HG03558 (cell line): ENCODE measurements at regions not wholly inside any gene's neighbourhood (a gene's known extent, or its start where the extent isn't known, plus 50 kb on each side); places are given as distances from the start of the nearest gene placed in this dataset.
"Not testable (repeated sequence)": the region's sequence is repeated elsewhere in the genome, so short reads cannot be mapped to it uniquely, and the experiment has no call there.

ENCODE experiments used
- ATAC-seq: cut with Tn5 transposase; IDR thresholded peaks from one replicate; pipeline ENCODE4 v1.9.1; 2021; ENCODE audit warnings: moderate number of reproducible peaks; ENCODE audit not compliant: unreplicated experiment; ENCODE audit errors: extremely low read depth

DNA sequence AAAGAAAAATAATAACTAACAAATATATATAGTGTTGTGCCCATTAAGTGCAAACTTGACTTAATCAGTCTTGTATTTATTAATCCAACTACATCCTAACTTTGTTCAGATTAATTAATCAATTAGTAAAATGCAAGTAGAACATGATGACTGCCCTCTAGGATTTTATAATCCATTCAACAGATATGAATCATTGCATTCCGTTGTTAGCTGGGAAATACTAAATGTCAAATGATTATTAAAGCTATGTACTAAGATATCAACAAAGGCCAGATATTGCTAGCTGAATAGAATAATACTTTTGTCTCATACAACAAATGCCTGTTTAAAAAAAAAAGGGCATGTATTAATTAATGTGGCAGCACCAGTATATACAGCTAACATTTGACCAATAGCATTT is 1366.3 kb downstream of the STIM2 start:
- ATAC-seq = no peak

DNA sequence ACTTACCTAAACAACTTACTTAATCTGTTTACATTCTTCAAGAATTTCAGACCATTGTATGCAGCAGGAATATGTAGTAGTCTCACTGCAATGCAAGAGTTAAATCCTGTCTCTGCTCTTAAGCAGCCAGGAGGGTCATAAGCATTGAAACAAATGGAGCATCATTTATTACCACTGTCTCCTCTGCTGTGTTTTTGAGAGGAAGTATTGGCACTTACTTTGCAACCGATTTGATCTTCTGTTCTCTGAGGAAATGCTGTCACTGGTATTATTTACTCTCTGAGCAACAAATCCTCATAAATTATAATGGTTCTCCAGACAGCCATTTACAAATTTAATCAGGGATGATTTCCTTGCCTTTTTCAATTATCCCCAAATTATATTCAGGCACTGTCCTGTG is 1367.1 kb downstream of the STIM2 start:
- ATAC-seq = no peak

DNA sequence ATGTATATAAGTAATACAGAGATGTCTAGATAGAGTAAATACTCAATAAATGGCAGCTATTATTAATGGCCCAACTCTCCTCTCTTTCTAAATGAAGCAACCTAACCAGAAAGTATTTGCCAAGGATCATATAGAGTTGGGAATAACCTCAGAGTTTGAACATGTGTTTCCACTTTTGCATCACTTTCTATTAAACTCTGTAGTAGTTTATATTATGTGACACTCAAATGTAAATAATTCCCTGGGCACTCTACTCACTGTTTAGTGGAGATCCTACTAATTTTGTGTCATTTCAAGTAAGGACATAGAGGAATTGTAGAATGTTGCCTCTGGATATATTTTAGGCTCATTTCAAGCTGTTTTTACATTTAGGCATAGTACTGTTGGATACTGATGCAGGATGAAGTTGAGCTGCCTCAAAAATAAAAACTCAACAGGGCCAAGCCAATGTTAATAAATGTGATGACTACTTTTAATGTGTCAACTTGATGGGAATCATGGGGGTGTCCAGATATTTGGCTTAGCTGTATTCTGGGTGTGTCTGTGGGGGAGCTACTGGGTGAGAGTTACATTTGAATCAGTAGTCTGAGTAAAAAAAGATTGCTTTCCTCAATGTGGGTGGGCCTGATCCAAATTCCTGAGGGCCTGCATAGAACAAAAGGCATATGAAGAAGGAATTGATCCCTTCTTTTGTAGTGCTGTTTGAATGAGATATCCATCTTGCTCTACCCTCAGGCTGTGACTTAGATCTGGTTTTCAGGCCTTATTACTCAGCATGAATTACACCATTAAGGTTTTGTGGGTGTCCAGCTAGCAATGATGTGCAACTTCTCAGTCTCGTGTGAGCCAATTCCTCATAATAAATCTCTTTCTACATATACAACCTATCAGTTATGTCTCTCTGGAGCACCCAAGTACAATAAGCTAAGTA is 1368.2 kb downstream of the STIM2 start:
- no peak for ATAC-seq

DNA sequence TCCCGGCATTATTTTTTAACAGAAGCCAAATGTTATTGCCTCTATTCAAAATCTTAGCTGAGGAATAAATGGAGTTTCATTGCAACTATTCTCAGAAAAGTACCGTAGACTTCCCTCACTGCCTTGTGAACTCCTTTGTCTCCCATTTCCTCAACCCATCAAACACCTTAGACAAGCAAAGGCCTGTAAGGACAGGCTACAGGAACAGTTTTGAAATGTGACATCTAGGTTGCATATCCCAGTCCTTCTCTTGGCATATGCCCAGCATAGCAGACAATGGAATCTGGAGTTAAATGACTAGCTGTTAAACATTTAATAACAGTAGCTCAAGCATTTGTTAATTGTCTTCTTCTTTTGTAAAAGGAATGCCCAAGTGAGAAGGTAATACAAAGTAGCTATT is 1371.7 kb downstream of the STIM2 start:
- ATAC-seq = no peak

DNA sequence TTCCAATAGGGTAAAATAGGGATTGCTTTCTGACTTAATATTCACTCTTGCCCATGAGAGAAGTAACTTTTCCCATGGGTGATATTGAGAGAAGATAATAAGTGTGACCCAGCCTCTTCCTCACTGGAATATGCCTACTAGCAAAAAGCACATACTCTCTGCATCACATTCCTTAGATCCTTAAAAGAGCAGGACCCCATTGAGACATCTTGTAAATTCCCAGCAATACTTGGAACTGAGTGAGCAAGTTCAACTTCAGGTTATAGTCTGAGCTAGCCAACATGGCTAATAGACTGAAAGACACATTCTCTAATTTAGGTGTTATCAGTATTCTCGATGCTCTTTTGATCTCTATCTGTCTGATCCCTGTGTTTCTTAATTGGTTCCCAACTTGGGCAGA is 1372.3 kb downstream of the STIM2 start:
- ATAC-seq = no peak

DNA sequence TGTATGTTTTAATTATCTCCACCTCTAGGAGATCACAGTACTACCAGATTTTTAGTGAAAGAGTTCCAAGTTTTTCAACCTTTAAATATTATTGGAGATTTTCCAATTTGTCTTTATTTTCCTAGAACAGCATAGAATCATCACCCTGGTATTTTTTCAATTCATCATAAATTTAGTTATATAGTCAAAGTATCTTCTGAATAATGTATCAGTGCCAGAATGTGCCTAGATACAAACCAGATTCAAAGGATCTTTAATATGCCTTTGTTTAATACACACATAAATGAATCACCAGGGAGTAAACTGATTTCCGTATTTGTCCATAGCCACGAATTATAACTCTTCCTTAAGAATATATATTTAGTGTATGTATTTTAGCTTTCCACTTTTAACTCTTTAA is 1373.1 kb downstream of the STIM2 start:
- ATAC-seq = no peak

DNA sequence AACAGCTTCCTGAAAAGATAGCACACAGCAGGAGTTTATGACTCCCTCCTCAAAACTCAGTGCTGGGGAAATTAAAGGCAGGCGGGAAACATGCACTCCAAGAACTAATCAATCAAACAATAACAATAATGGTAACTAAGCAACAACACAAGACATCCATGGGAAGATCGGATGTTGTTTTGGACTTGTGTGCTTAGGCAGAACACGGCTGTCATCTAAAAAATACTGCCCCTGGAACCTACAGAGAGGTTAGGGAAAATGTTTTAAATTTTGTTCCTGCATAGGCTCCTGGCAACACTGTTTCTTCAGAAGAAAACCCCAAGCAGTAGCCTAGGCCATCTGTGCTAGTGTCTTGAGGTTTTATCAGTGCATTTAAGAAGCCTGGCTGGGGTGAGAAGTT is 1378.2 kb downstream of the STIM2 start:
- ATAC-seq = no peak

DNA sequence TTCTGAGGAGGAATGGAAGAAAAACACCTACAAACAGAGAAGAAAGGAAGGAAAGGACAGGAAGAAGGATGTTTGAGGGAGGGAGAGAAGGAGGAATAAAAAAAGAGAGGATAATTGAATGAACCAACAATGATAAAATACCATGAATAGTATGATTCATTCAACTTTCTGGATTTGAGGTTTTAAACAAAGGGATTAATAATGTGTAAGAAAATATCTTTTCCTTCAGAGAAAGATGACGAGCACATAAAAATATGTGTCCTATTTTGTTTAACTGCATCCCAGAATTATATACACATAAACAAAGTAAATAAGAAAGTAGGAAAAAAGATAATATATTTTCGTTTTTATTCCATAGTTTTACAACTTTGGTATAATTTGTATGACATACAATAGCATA is 1380.4 kb downstream of the STIM2 start:
- ATAC-seq = no peak

DNA sequence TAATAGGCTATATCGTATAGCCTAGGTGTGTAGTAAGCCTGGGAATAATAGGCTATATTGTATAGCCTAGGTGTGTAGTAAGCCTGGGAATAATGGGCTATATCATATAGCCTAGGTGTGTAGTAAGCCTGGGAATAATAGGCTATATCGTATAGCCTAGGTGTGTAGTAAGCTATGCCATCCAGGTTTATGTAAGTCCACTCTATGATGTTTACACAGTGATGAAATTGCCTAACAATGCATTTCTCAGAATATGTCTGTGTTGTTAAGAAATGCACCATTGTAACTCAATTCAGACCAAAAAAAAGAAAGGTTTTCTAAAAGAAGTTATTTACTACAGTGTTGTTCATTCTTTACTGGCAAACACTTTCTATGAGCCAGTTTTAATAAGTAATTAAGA is 1387.2 kb downstream of the STIM2 start:
- no peak for ATAC-seq

DNA sequence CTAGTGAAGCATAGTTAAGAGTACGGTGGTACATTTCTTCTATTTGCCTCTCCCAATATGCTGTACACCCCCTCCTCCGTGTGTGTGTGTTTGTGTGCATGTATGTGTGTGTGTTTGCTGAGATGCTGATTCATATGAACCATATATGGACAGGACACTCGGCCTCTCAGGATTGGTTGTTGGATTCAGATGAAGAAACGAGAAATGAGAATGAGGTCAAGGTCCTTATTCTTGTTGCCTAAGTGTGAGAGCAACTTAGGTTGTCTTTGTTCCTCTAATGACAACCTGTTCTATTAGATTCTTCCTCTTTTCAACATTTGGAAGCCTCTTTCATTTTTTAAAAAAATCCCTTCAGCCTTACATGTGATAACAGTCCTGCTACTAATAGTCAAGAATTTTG is 1387.6 kb downstream of the STIM2 start:
- ATAC-seq = no peak

DNA sequence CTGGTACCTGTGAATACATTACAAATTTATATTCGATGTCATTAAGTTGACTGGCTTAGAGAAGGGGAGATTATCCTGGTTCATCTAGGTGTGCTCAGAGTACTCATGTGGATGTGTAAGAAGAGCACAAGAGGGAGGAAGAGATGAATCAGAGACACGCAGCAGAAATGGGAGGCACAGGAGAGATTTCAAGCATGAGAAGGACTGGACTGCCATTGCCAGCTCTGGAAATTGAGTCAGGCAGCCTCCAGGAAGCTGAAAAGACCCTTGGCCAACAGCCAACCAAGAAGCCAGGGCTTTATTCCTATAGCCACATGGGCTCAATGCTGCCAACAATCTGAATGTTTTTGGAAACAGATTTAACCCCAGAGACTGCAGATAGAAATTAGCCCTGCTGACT is 1390.0 kb downstream of the STIM2 start:
- no peak for ATAC-seq

DNA sequence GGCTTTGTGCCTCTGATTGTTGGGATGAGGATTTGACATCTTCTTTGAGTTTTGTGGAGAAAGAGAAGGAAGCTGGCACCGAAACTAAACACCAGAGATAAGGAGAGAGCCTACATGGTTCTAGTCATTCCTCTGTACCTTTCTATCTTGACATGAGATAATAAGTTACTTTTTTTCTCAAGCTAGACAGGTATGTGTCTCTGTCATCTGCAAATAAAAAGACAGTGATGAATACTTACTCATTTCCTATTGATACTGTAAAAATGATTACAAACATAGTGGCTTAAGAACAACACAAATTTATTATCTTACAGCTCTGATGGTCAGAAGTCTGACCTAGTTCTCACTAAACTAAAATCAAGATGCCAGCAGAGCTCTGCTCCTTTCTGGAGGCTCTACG is 1391.2 kb downstream of the STIM2 start:
- no peak for ATAC-seq

DNA sequence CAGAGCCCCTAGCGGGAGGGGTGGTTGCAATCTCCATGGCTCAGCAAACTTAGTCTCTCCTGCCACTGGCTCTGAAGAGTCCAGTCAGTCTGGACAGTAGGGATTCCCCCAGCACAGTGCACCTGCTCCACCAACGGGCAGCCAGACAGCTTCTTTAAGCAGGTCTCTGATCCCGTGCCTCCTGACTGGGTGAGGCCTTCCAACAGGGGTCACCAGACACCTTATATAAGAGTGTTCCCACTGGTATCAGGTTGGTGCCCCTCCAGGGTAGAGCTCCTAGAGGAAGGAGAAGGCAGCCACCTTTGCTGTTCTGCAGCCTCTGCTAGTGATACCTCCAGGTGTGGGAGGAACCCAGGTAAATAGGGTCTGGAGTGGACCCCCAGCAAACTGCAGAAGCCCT is 1393.4 kb downstream of the STIM2 start:
- ATAC-seq = no peak

DNA sequence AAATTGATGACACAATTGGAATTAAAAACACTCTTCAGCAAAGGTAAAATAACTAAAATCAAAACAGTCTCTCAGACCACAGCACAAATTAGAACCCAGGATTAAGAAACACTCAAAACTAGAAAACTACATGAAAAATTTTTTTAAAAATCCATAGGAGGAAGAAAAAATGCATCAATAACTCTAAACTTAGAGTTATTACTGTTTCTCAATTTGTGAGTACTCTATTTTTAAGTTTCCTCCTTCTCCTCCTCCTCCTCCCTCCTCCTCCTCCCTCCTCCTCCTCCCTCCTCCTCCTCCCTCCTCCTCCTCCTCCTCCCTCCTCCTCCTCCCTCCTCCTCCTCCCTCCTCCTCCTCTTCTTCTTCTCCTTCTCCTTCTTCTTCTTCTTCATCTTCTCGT is 1395.7 kb downstream of the STIM2 start:
- no peak for ATAC-seq

DNA sequence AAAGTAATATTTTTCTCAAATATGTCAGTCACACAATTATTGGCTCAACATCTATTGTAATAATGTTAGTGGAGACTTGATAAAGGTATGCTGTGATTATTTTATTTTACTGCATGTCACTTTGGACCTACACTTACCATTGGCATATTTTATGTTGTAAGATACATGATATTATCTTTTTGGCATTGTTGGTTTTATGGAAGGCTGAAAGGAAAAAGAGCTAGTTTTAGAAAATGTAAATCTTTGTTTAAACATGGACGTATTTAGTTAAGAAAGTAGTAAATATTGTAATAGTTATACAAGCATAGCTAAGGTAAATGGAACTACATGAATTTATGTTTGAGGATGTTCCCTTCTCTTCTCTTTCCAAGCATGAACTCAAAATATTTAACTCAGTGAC is 1399.3 kb downstream of the STIM2 start:
- ATAC-seq = no peak

DNA sequence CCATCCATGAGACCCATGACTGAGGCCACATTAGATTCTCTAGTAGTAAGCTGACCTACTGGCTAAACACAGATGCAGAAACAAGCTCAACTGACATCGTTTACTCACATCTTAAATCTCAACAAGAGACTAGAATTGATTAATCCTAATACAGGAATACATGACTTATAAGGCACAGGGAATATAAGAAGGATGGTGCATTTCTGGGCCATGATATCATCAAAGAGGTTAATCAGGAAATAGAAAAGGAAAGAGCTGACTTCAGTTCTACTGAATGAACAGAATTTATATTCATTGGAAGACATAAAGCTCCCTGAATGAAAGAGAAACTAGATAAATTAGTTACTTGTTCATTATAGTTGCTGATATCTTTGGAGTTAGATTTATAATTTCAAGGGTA is 1406.5 kb downstream of the STIM2 start:
- no peak for ATAC-seq

DNA sequence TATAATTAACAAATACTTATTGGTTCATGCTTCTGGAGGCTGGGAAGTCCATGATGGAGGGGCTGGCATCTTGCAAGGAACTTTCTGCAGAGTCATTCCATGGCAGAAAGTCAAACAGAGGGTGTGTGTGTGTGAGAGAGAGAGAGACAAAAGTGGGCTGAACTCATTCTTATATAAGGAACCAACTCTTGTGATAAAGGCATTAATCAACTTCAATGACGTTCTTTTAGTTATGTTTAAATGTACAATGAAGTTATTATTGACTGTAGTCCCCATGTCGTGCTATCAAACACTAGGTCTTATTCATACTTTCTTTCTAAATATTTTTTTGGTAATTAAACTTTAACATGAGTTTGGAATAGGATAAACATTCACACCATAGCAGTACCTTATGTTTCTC is 1408.8 kb downstream of the STIM2 start:
- no peak for ATAC-seq

DNA sequence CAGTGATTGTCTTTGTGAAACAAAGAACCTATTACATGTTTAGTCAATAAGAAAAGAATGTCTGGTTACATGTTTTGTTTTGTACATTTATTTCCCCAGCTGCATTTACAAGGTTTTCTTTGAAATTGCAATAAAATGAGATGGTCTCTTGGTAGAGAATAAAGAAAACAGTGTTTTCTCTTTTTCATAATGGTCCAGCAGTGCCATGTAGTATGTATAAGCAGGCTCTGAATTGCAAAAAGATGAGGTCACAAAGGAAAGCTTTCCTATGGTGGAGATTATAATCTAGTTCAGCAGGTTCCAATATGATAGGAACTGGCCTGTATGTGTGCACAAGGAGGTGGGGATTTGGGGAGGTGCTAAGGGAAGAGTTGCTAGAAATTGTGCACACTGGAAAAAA is 1417.3 kb downstream of the STIM2 start:
- no peak for ATAC-seq

DNA sequence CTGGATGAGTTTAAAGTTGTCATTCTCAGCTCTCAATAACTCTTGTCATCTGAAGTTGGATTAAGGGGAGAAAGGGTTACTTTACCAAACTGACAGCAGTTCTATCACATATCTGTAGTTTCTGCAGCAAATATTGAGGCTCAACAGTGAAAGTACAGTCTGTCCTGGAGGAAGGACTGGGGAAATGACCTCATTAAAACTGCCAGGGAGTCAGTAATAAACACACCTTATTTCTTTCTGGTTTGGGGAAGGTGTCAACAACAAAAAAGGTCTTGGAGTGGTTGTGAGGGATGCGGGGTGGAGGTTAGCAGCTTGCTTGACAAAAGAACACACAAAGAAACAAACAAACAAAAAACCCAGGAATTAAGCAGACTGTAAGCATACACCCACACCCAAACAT is 1418.0 kb downstream of the STIM2 start:
- ATAC-seq = no peak

DNA sequence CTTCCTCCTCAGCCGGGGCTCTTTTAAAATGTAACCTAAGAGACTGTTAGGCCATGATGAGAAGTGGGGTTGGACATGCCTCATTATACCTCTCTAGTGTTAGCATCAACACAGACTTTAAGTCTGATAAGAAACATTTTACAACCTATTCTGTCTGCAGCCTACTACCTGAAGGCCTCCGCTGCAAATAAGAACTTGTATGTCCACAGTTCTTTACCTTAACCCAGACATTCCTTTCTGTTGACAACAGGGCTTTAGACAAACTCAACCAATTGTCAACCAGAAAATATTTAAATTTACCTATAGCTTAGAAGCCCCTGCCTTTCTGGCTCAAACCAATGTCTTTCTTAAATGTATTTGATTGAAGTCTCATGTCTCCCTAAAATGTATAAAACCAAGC is 1418.6 kb downstream of the STIM2 start:
- ATAC-seq = no peak

DNA sequence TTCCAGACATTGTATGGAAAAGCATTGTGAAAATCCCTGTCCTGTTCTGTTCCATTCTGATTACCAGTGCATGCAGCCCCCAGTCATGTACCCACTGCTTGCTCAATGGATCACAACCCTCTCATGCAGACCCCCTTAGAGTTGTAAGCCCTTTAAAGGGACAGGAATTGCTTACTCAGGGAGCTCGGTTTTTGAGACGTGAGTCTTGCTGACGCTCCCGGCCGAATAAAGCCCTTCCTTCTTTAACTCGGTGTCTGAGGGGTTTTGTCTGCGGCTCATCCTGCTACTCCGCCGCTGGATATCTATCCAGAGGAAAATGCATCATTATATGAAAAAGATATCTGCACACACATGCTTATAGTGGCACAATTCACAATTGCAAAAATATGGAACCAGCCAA is 1425.6 kb downstream of the STIM2 start:
- not testable (repeated sequence) for ATAC-seq

DNA sequence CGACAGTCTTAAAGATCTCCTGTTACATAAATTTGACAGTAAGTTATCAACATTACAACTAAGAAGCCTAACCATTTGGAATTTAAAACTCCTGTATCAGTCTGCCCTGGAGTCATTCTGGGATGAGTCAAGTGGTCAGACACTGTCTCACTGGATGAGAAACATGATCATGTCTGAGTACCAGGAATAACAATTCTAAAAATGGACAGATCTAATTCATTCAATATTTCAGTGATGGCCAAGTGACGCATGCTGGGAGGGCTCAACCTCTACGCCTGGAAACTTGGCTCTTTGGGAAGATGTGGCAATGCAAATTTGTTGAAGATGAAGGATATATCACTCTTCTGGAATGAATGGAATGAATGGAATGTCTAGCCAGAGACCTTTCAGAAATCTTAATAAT is 1427.2 kb downstream of the STIM2 start:
- no peak for ATAC-seq
